Kidney (tissue), 13 donors: ENCODE measurements at regions not wholly inside any gene's neighbourhood (a gene's known extent, or its start where the extent isn't known, plus 50 kb on each side); places are given as distances from the start of the nearest gene placed in this dataset.

Experiments used
- DNase-seq, 5 donors: peaks; one replicate each; pipeline ENCODE4 v3.0.0-alpha.2; 2013 to 2020
- FAIRE-seq: peaks from 2 replicates; lab custom pipeline; 2012; peaks lifted over from hg19 to GRCh38; lab: Jason Lieb, UNC
- H3K27ac ChIP-seq, 2 donors: one replicate each; pipeline ENCODE4 v1.7.0; 2013; ENCODE audit warnings: low read depth in 2 of 2, low read length in 2 of 2, inconsistent platforms in 1 of 2
- H3K27me3 ChIP-seq: one replicate; pipeline ENCODE4 v1.7.1; 2013; ENCODE audit warnings: low read length, inconsistent platforms; ENCODE audit not compliant: control insufficient read depth, insufficient read depth
- H3K36me3 ChIP-seq, 3 donors: one replicate each; pipeline versions ENCODE4 v1.7.0 to v1.7.1; 2013; ENCODE audit warnings: low read length in 3 of 3, control low read depth in 1 of 3, inconsistent platforms in 1 of 3; ENCODE audit not compliant: insufficient read depth in 3 of 3, control insufficient read depth in 2 of 3
- H3K4me1 ChIP-seq, 3 donors: one replicate each; pipeline versions ENCODE4 v1.7.0 to v1.7.1; 2013; ENCODE audit warnings: low read length in 3 of 3, inconsistent platforms in 1 of 3, low read depth in 1 of 3; ENCODE audit not compliant: control insufficient read depth in 2 of 3, insufficient read depth in 2 of 3
- H3K4me3 ChIP-seq, 3 donors: one replicate each; pipeline versions ENCODE4 v1.7.0 to v1.8.1; 2013; ENCODE audit warnings: low read length in 3 of 3, control low read depth in 1 of 3, inconsistent platforms in 1 of 3
- H3K9ac ChIP-seq, 3 donors: one replicate each; pipeline versions ENCODE4 v1.7.0 to v1.7.1; 2013; ENCODE audit warnings: low read length in 3 of 3, control low read depth in 1 of 3, inconsistent platforms in 1 of 3
- H3K9me3 ChIP-seq, 3 donors: one replicate each; pipeline versions ENCODE4 v1.7.0 to v1.7.1; 2013; ENCODE audit warnings: low read length in 3 of 3, control low read depth in 1 of 3, inconsistent platforms in 1 of 3; ENCODE audit not compliant: control insufficient read depth in 2 of 3, insufficient read depth in 1 of 3
- intact Hi-C: fragments of 100-400 bp; cut with DNase I; formaldehyde crosslinking; loops from one replicate; pipeline ENCODE4 v1.11.1; 2022
- TF ChIP-seq, protein P1 (sequence below): IDR thresholded peaks from 3 replicates; pipeline ENCODE4 v1.5.1; 2012; ENCODE audit warnings: mild to moderate bottlenecking, moderate library complexity, borderline replicate concordance; ENCODE audit not compliant: insufficient read depth; ENCODE audit errors: extremely low read depth
- donor health status: control.
- donor health status: control.
- donor health status: control.
- donor health status: control.
- donor health status: control.
- donor health status: DM: yes; HTN: yes; CAD: no.
- donor health status: Normal renal cell carcinoma (clear cell type).

DNA sequence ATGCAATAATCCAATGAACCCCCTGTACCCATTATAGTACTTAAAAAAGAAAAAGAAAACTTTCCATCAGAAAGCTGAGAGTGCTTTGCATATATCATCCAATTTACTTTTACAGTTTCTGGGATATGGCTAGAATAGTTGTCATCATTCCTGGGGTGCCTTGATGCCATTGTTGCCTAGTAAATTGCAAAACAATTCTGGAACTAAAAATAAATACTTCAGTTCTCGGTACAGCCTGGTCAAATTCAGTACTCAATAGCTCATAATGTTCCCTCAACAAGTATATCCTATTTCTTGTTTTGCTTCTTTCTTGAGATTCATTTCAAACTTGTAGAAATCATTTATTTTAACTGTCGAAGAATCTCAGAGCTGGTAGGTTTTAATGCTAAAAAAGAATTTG lies 334.7 kb upstream of the MDFIC2 start:
- Histone ChIP-seq H3K36me3 (no peaks in the 10 kb centered on the region), H3K4me1 (no peaks in the 10 kb centered on the region), H3K9ac (no peak overlapping the region), H3K27me3 (no peaks in the 10 kb centered on the region), H3K4me3 (no peak overlapping the region), H3K27ac (no peak overlapping the region), H3K9me3 (no peaks in the 10 kb centered on the region)
- FAIRE-seq: no peak
- intact Hi-C loops: no loop called here
- DNase-seq: no peak
- TF ChIP-seq, protein P1, sequence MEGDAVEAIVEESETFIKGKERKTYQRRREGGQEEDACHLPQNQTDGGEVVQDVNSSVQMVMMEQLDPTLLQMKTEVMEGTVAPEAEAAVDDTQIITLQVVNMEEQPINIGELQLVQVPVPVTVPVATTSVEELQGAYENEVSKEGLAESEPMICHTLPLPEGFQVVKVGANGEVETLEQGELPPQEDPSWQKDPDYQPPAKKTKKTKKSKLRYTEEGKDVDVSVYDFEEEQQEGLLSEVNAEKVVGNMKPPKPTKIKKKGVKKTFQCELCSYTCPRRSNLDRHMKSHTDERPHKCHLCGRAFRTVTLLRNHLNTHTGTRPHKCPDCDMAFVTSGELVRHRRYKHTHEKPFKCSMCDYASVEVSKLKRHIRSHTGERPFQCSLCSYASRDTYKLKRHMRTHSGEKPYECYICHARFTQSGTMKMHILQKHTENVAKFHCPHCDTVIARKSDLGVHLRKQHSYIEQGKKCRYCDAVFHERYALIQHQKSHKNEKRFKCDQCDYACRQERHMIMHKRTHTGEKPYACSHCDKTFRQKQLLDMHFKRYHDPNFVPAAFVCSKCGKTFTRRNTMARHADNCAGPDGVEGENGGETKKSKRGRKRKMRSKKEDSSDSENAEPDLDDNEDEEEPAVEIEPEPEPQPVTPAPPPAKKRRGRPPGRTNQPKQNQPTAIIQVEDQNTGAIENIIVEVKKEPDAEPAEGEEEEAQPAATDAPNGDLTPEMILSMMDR: no peak

DNA sequence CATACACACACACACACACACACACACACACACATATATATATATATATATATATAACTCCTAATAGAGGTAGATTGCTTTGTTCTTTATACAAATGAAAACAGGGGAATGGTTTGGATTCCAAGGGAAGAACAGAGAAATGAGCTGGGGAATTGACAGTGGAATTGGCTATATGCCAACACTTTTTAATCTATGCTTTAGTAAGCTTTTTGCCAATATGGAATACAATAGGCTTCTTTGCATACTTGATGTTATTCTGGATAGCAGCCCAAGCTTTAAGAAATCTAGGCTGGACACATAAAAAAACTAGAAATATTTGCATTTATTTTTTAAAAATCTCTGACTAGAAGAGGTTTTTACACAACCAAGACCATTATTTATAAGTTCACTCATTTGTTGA lies 334.2 kb upstream of the MDFIC2 start:
- no peak for FAIRE-seq

DNA sequence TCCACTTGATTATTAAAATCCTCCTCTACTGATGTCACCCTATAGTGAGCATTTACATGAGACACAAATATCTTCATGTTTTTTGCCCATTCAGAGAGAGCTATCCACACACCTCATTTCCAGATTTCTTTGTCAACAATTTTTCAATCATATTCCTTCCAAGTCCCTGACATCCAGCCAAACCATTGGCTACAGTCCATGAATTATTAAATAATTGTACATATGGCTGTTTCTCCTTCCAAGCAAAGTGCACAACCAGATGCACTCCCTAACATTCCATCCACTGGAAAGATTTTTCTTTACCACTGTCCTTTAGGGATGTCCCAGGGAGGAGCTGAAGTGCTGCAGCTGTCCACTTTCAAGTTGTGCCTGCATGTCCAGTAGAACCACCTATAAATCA lies 328.0 kb upstream of the MDFIC2 start:
- no peak overlapping the region for H3K9ac ChIP-seq
- no peaks in the 10 kb centered on the region for H3K4me1 ChIP-seq
- H3K27me3 ChIP-seq: no peaks in the 10 kb centered on the region
- no peak overlapping the region for H3K4me3 ChIP-seq
- H3K27ac ChIP-seq: no peak overlapping the region
- TF ChIP-seq, protein P1: no peak
- no peaks in the 10 kb centered on the region for H3K36me3 ChIP-seq
- intact Hi-C loops: no loop called here
- no peaks in the 10 kb centered on the region for H3K9me3 ChIP-seq
- FAIRE-seq (no peak), DNase-seq (no peak)

More for the DNA sequence above, 334.2 kb upstream of the MDFIC2 start:
- Histone ChIP-seq H3K27ac (no peak overlapping the region), H3K27me3 (no peaks in the 10 kb centered on the region), H3K4me3 (no peak overlapping the region), H3K4me1 (no peaks in the 10 kb centered on the region), H3K9ac (no peak overlapping the region), H3K36me3 (no peaks in the 10 kb centered on the region), H3K9me3 (no peaks in the 10 kb centered on the region)
- intact Hi-C loops: no loop called here
- TF ChIP-seq, protein P1: no peak
- DNase-seq: no peak

DNA sequence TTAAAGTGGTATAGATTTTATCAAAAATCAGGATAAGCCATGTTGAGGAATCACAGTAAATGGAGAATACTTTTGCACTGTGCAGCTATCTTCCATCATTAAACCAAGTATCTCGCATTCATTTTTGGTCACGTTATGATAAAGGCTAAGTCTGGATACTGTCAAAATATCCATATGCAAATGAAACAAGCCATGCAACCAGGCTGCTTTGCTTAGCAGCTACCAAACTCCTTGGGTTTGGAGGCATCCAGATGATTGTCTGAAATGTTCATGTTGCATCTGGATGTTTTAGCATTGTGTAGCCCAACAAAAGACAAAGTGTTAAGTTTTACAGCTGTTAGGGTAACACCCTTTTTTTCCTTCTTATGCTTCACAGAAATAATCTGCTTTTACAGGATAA lies 322.9 kb upstream of the MDFIC2 start:
- Histone ChIP-seq H3K27ac (no peak overlapping the region), H3K27me3 (no peaks in the 10 kb centered on the region), H3K4me1 (no peaks in the 10 kb centered on the region), H3K9me3 (no peaks in the 10 kb centered on the region), H3K36me3 (no peaks in the 10 kb centered on the region), H3K9ac (no peak overlapping the region), H3K4me3 (no peak overlapping the region)
- DNase-seq: no peak
- intact Hi-C loops: no loop called here
- no peak for FAIRE-seq
- TF ChIP-seq, protein P1: no peak
